ENCODE measurements at regions not wholly inside any gene's neighbourhood (a gene's known extent, or its start where the extent isn't known, plus 50 kb on each side); places are given as distances from the start of the nearest gene placed in this dataset.

- TF ChIP-seq POLR2AphosphoS5 (IDR thresholded peaks at IDR 0.05; ENCODE audit: low read depth, low read length) (no peak), POLR2A (IDR thresholded peaks at IDR 0.05; ENCODE audit: low read depth, low read length) (no peak), POU2F2 (IDR thresholded peaks at IDR 0.05; ENCODE audit: low read depth, low read length) (no peak)
These were observed 311.9 kb upstream of the SORCS1 start for GRCh38 chr10:107476408-107476807.
